Activated CD8-positive, alpha-beta memory T cell treated with anti-CD3 and anti-CD28 coated beads for 48 hours (primary cell): ENCODE measurements at regions not wholly inside any gene's neighbourhood (a gene's known extent, or its start where the extent isn't known, plus 50 kb on each side); places are given as distances from the start of the nearest gene placed in this dataset.

ENCODE experiments used
- DNase-seq, 3 experiments: peaks; one replicate each; pipeline ENCODE4 v3.0.0-alpha.2; 2020; ENCODE audit warnings: low read depth in 2 of 3, low spot score in 2 of 3

DNA sequence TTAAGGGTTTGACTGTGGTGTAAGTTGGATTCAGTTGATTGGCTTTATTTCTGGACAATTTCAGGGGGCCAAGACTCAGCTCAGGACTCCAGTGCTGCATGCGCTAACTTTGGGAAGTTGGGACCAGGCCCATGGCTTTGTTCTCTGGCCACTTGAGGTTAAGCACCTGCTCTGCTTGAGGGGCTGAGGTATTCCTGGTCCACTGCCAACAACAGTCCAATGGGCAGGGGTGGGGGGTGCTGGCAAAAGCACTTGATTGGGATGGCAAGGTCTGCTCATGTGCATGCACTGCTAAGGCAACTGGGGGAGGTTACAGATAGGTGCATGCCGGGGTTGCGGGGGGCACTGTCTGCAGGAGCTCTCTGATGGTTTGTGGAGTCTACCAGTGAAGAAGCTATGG lies 52.6 kb upstream of the ASB17 start:
- DNase-seq = no peak

DNA sequence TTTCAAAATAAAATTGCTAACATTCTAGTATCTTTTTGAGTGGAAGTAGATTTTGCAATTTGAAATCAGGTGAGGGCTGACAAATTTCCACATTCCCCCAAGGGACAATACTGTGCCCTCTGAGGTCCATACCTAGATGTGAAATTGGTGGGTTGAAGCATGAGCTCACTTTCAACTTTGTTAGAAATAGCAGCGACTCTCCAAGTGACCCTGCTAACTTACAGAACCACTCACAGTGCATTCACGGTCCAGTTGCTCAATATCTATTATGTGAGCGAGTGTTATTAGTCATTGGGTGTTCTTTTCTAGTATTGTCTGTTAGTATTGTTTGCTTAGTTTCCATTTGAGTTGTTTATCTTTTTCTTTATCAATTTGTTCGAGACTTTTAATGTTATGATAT lies 53.6 kb upstream of the ASB17 start:
- no peak for DNase-seq

DNA sequence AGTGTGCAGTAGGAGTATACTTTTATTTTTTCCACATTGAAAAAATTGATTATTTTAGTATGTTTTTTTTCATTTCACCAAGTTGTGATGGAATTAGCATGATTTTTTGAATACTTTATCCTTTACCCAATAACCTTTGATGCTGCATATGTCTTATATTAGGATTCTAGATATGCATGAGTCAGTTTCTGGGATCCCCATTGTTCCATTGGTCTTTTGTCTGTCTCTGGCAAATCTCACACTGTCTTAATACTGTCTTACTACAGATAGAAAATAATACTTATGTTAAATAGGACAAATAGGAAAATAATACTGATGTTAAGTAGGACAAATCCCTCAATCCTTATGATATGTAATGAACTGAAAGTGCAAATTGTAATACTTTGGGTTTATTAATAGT lies 54.3 kb upstream of the ASB17 start:
- DNase-seq = no peak

DNA sequence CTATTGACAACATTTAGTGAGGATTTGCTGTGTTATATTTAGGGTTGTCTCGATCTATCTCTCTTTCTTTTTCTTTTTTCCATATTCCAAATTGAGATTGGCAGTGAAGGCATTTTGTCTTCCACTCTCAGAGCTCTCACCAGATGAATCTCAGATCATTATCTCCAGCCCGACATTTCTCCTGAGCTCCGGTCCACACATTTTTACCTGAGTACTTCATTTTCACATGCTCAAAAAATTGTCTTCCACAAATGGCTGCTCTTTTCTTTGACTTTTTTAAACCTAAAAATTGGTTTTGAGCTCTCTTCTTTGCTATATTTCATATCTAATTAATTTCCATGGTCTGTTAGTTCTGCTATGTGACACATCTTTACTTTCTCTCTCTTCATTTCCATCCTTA lies 56.9 kb upstream of the ASB17 start:
- DNase-seq = no peak

DNA sequence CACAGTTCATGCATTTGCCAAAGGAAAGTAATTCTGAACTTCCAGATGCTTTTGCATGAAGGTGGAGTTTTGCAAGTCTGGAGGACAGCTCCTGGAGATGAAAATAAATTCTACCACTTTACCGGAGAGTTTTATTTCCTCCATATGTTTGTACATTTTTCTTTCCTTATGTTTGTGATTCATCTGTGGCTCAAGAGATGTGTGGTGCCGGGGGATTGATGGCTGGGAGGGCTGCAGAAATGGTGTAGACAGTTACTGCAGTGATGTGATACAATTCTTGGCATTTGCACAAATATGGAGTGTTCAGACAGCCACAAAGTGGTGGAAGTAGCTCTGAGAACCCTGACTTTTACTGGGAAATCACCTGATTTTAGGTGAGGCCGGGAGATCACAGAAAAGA lies 58.5 kb upstream of the ASB17 start:
- DNase-seq = no peak

DNA sequence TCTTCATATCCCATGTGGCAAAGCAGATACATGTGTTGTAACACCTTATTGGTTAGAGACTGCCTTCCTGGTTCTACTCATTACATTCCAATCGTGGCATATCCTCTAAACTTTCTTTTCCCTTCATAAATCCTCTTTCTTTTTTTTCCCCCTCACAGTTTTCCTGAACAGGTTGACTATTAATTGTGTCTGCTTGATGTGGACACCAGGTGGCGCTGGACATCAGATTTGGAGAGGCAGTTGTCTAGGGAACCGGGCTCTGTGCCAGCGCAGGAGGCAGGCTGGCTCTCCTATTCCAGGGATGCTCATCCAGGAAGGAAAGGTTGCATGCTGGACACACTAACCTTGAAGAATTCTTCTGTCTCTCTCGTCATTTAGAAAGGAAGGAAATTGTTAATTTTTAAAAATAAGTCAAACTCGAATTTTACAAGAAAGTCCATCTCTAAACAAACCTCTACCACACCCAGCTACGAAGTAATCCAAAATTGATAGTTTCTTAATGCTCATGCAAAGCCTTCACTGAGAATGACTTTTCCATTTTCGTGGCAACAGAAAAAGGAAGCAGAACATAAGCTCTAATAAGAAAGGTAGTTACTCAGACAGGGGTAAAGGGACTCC lies 59.4 kb upstream of the ASB17 start:
- DNase-seq = peak; percentile 8 to 29 (median 23)

DNA sequence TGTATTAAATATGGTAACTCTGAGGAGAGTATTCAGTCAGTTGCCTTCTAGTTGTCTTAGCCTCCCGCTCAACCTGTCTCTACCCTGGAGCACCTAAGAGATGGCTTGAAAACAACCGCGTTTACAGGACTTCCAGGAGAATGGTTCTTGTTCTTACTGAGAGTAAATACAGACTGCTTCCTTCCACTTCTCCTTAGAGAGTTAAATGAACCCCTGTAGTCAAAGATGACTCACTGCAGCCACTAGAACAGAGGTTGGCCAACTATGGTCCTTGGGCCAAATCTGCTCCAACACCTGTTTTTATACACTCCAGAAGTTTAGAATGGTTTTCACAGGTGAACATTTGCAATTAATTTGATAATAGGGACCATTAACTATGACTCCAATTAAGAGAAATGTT lies 60.1 kb upstream of the ASB17 start:
- no peak for DNase-seq

DNA sequence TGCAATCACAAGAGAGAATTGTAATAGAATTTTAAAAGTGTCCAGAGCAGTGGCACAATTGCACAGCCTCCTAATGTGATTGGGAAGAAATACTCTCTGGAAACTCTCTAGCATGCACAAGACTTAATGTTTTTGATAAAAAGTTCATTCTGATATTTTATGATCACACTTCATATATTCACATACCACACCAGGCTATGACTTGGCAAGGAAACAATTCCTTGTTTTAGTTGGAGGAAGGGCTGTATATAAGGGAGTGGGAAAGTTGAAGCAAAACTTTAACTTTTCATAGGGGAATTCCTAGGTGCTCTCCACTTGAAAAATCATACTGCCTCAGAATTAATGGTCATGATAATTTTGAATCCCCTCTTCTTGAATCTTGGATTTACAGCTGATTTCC lies 61.5 kb upstream of the ASB17 start:
- no peak for DNase-seq

DNA sequence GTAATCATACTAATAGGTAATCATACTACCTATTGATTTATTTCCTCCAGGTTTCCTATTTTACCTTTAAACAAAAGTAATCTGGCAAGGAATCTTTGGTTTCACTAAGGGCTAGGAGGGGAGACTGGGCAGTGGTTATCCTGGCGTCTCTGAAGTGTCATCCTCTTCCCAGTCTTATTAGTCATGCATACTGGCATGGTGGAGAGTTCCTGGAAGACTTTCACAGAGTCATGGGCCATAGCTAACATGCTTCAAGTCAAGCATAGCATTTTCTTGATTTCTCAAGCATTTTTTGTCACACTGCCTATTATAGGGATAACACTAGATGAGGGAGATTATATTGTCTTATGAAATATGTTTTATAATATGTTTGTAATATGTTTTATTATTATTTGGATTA lies 64.0 kb upstream of the ASB17 start:
- no peak for DNase-seq

DNA sequence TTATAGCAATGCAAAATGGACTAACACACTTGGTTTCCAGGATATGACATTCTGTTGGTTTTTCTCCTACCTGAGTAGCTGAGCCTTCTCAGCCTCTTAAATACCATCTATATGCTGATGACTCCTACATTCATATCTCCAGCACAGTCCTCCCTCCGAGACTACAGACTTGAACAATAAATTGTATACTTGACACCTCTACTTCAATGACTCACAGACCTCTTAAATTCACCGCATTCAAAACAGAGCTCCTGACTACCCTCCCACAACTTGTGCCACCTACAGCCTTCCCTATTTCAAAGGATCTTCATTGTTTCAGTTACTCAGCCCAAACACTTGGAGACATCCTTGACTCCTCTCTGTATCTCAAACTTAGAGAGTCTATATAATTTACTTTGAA lies 66.8 kb upstream of the ASB17 start:
- no peak for DNase-seq

DNA sequence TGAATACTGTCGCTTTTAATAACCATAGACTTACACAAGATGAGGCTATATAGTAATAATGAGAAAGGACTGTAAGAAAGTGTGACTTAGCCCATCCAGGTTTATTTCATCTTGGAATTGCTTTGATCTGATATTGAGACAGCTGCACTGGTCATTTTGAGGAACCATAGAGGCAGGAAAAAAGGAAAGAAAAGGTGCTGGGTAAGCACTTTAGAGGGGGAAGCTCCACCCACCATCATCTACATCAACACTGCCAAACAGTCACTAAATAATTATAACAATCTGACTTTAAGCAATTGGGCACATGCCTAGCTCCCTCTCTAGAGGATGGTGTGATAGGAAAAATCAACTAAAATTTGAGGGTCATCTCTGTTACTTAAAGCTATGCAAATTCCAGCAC lies 70.6 kb upstream of the ST6GALNAC3 start:
- no peak for DNase-seq

DNA sequence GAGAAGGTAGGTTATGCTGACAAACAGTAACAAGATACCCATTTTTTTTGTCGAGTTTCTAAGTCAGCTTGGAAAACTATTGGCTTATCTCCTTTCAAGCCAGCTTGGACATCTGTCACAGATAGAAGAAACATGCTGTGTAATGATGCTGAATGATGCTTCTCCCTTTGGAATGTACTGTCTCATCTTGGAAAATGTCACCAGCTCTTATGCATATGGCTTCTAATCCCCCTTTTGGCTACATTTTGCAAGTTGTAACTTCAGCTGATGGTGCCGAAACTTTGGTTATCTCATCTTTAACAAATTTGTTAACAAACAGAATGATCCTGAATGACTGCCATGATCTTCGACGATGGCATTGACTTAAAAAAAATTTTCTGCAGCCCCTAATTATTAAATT lies 68.8 kb upstream of the ST6GALNAC3 start:
- no peak for DNase-seq

DNA sequence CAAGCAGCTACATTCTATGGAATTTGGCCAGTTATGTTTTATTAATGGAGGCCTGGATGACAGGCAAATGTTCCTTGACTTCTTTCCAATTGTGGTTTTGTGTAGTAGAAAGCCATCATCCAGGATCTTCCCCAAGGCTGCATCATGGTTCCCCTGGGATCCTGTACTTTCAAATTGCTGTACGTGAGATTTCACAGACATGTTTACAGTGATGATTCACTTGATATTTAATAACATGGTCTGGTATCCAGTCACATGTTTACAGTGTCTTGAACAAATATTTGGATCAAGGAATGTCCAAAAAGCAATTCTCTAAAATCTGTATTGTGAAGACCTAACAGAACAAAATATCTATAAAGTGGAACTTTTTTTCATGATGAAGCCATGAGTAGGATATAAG lies 68.3 kb upstream of the ST6GALNAC3 start:
- no peak for DNase-seq

DNA sequence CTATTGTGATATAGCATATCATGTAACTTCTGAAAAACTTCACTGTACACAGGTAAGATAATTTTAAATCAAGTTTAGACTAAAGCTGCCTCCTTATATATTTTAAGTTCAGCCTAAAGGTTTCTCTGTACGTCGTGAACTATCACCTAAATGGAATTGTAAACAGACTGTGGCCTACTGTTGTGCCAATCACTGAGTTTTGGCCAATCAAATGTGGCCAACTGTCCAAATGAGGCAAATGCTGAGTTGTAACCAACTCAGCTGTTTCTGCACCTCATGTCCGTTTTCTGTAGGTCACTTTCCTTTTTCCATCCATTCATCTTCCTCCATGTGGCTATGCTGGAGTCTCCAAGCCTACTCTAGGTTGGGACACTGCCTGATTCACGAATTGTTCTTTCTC lies 63.7 kb upstream of the ST6GALNAC3 start:
- no peak for DNase-seq

DNA sequence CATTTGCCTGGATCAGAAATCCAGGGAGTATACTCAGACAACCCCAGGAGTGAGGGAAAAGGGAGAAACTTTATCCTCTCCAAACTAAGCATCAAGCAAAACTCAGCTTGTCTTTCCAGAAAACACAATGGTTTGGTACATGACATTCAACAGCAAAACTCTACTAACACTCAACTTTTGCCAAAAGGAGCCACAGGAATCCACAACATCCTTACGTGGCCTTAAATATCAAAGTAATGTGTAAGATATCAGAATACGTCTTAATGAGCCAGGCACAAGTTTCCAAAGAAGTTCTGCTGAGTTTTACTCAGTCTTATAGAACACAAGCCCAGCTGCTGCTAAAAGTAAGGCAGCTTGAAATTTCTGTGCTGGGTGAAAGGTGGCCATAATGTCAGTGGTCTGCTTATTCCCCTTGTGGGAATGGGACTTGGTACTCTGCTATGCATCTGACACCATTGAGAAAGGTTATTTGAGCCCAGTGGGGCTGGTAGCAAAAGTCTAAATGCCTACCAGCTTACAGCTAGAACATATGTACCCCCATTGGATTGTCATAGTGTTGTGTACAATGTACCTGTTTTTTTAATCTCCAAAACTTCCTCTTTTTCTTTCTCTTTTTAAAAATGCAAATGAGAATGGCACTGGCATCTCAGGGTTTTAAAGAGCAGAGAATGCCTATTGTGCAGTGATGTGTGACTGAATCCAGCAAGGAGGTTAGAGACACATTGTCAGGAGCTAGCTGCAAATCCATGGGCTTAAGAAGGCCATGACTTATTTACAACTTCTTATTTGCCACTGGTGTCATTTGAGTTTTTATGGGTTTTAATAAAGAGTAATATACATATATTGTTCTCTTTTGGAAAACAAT lies 62.0 kb upstream of the ST6GALNAC3 start:
- no peak for DNase-seq

DNA sequence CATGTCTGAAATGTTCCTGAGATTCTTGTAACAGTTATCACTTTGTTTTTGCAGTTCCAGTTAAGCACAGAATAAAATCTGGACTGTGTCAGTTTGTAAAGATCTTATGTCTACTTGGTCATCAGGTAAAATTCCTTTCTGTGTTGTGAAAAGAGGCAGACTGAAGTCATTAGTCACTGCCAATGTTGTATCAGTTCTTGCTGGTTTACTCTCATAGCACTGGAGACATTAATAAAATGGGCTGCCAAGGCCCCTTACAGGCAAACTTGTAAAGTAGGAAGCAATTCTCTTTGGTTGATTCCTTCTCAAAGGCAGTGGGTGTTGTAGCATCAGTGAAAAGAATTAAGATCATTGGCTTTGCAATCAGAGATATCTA lies 61.4 kb upstream of the ST6GALNAC3 start:
- DNase-seq = no peak

DNA sequence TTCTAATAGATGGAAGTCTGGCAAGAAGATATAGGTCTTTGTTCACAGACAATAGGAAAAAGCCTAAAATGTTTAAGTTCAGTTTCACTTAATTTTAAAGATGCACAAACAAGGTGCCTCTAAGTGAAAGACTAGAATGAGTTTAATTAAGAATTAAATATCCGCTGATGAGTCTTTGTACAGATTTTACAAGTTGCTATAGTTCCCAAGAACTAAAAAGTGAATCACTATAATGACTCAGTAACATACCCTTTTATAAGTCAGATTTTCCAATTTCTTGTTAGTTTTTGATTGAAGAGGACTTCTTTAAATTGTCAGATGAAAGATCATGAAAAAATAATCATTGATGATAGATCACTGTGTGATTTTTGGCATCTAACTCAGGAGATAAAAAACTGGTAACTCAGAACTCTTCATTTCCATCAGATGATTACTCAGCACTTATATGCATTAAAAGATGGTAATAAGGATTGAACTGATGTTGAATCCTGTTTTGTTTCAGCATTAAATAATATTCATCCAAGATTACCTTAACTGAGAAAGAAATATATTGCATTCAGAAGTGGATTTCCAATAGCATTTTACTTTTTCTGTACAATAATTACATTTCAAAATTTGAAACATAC lies 59.0 kb upstream of the ST6GALNAC3 start:
- no peak for DNase-seq

DNA sequence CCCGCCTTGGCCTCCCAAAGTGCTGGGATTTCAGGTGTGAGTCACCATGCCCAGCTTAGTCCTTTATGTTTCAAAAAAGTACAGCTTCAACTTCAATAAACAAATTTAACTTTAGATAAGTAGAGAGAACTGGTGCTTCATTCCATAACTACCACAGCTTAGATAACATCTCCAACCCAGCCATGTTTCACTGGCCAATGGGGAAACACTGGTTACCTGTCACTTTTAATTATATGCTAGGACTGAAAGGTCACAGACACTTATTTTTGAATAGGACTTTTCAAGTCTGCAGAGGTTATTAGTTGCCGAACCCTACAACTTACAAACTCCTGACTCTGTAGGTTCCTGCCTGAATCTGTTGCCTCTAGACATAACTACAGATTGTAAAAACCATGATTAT lies 56.5 kb upstream of the ST6GALNAC3 start:
- no peak for DNase-seq

DNA sequence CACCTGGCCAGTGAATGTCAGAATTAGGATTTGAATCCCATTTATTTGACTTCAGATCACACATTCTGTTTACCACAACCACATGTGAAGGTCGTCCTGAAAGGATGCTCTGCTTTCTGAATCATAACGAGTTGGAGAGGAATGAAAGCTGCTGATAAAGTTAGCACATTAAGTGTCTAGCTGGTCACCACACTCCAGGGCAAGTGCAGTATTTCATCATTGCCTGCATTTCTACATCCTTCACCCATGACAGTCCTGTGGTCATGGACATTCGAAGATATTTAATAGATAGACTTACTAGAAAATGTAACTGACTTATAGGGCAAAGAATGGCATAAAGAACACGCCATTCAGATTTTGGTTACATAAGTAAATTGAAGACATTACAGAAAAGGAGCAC lies 52.7 kb upstream of the ST6GALNAC3 start:
- DNase-seq = no peak

DNA sequence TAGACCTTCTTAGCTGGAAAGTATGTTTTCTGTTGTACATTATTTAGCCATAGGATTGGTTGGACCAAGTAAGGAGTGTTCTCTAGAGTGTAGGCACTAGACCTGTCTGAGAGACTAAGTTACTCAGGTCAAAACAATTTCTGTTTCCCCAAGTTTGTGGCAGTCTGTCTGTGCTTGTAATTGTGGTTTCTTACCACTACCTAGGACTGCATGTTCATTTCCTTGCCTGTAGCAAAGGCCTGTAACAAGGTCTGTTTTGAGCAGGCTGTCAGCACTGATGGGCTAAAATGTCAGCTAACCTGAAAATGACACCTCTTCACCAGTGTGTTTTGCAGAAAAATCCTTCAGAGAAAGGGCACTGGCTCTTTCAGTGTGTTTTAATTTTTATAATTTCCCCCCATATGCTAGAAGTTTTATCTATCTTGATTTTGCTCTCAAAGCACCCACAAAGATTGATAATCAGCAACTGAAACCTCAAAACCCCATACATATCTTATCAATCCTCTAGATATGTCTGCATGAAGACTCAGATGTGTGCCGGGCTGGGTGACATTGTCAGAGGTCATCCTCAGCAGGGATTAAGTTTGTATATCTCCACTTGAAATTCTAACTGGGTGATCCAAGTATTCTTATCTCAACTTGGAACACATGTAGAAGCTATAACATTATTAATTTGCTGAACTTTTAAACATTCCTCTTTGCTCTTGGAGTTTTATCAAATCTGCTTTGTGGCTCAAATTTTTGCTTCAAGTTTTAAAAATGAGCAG lies 50.7 kb upstream of the ST6GALNAC3 start:
- DNase-seq = peak in 1 of 3 experiments; percentile 1
